ENCODE measurements at regions not wholly inside any gene's neighbourhood (a gene's known extent, or its start where the extent isn't known, plus 50 kb on each side); places are given as distances from the start of the nearest gene placed in this dataset.

DNA sequence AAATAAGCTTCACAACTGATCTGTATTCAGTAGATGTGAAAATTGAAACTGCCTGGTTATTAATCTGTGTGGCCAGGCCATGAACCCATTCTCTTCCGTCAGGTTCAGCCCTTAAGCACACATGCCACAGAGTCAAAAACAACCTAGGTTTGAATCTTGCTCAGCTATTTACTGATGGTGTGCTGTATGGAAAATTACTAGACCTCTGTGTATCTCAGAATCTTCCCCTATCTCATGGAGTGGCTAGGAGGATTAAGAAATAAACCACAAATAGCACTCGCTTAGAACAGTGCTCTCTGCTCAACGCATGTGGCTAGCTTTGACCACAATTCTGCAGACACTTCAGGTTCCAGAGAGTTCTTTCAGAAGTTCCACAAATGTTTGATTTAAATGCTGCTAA, 240.7 kb upstream of the PLEKHG7 start:
- TF ChIP-seq CTCF (conservative IDR thresholded peaks at IDR 0.05) (no peak), EZH2 (IDR thresholded peaks at IDR 0.05; ENCODE audit: low read depth) (no peak)
